B cell (primary cell): ENCODE measurements at regions not wholly inside any gene's neighbourhood (a gene's known extent, or its start where the extent isn't known, plus 50 kb on each side); places are given as distances from the start of the nearest gene placed in this dataset.

Experiments
- EZH2 ChIP-seq: IDR thresholded peaks from 2 replicates; pipeline ENCODE4 v1.6.1; 2012; ENCODE audit warnings: borderline replicate concordance, low read depth, mild to moderate bottlenecking, moderate library complexity, low read length; ENCODE audit not compliant: insufficient read depth, poor library complexity, severe bottlenecking
- TF ChIP-seq, protein P1 (sequence below): fragments of 200-600 bp; IDR thresholded peaks from one replicate; pipeline ENCODE4 v1.8.0; 2022; ENCODE audit warnings: antibody characterized with exemption, mild to moderate bottlenecking

DNA sequence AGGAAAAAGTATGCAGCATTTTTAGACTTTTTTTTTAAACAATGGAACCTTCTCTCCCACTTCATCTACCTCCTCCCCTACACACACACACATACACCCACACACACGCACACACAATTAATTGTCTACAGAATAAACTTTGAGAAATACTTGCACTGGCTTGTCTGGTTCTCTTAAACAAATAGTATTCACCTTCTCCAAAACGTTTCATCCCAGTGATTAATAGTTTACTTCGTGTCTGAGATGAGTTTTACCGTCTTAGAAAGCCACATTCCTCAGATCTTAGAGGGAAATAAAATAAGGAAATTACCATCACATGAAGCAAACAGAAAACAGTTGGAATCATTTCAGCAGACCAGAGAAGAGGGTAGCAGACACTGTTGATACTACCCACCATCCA lies 570.6 kb upstream of the CLINT1 start:
- TF ChIP-seq, protein P1, sequence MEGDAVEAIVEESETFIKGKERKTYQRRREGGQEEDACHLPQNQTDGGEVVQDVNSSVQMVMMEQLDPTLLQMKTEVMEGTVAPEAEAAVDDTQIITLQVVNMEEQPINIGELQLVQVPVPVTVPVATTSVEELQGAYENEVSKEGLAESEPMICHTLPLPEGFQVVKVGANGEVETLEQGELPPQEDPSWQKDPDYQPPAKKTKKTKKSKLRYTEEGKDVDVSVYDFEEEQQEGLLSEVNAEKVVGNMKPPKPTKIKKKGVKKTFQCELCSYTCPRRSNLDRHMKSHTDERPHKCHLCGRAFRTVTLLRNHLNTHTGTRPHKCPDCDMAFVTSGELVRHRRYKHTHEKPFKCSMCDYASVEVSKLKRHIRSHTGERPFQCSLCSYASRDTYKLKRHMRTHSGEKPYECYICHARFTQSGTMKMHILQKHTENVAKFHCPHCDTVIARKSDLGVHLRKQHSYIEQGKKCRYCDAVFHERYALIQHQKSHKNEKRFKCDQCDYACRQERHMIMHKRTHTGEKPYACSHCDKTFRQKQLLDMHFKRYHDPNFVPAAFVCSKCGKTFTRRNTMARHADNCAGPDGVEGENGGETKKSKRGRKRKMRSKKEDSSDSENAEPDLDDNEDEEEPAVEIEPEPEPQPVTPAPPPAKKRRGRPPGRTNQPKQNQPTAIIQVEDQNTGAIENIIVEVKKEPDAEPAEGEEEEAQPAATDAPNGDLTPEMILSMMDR: no peak
- no peak for TF ChIP-seq EZH2
